ENCODE measurements at regions not wholly inside any gene's neighbourhood (a gene's known extent, or its start where the extent isn't known, plus 50 kb on each side); places are given as distances from the start of the nearest gene placed in this dataset.
A peak's percentile ranks its signal among the peaks of the same experiment; 100 is the strongest.
"Not testable (repeated sequence)": the region's sequence is repeated elsewhere in the genome, so short reads cannot be mapped to it uniquely, and the experiment has no call there.

DNA sequence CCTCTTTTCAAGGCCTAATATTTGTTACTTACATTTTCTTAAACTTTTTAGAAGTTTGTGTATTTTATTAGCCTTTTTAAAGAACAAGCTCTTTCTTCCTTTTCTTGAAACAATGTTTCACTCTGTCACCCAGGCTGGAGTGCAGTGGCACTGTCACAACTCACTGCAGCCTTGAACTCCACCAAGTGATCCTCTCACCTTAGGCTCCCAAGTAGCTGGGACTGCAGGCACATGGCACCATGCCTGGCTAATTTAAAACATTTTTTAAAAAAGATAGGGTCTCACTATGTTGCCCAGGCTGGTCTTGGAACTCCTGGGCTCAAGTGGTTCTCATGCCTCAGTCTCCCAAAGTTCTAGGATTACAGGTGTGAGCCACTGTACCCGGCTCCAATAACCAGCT lies 192.2 kb upstream of the SPRY2 start:
- no peak for DNase-seq

GRCh38 chr13:80530902-80531301 lies 190.0 kb upstream of the SPRY2 start:
- intact Hi-C loops (cut with DNase I), result no loop called here

More for the DNA sequence above, 192.2 kb upstream of the SPRY2 start:
- intact Hi-C loops (cut with DNase I), result no loop called here

GRCh38 chr13:80530191-80530590 lies 189.3 kb upstream of the SPRY2 start:
- intact Hi-C loops (cut with DNase I), result no loop called here
- DNase-seq, result no peak

More at GRCh38 chr13:80530902-80531301, 190.0 kb upstream of the SPRY2 start:
- DNase-seq, result no peak

DNA sequence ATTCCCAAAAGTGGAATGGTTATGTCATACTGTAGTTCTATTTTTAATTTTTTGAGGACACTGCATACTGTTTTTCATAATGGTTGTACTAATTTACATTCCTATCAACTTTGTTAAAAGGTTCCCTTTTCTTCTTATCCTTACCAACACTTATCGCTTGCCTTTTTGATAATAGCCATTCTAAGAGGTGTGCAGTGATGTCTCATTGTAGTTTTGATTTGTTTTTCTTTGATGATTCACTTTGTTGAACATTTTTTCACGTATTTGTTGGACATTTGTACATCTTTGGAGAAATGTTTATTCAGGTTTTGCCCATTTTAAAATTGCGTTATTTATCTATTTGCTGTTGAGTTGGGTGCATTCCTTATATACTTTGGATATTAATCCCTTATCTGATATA lies 188.8 kb upstream of the SPRY2 start:
- intact Hi-C loops (cut with DNase I), result no loop called here
- DNase-seq, result no peak

- no peak for DNase-seq
- intact Hi-C loops (cut with DNase I), result no loop called here
These were observed 187.8 kb upstream of the SPRY2 start for GRCh38 chr13:80528733-80529132.

- intact Hi-C loops (cut with DNase I), result no loop called here
- no peak for DNase-seq
These were observed 186.5 kb upstream of the SPRY2 start for GRCh38 chr13:80527400-80527799.

- intact Hi-C loops (cut with DNase I), result no loop called here
- peak in 4 of 42 donors; percentile 0 to 17 (median 10) for DNase-seq
These were observed 183.7 kb upstream of the SPRY2 start for GRCh38 chr13:80524447-80525215.

DNA sequence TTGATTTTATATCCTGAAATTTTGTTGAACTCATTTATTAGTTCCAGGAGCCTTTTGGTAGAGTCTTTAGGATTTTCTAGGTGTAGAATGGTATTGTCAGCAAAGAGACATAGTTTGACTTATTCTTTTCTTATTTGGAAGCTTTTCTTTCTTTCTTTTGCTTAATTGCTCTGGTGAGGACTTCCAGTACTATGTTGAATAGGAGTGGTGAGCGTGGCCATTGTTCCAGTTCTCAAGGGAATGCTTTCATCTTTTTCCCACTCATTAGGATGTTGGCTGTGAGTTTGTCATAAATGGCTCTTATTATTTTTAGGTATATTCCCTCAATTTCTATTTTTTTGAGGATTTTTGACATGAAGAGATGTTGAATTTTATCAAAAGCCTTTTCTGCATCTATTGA lies 182.2 kb upstream of the SPRY2 start:
- DNase-seq, result no peak
- intact Hi-C loops (cut with DNase I), result no loop called here

GRCh38 chr13:80522463-80522862 lies 181.5 kb upstream of the SPRY2 start:
- intact Hi-C loops (cut with DNase I); DNase-seq: not testable (repeated sequence)

- no peak for DNase-seq
- intact Hi-C loops (cut with DNase I), result no loop called here
These were observed 176.0 kb upstream of the SPRY2 start for GRCh38 chr13:80516818-80517348.

DNA sequence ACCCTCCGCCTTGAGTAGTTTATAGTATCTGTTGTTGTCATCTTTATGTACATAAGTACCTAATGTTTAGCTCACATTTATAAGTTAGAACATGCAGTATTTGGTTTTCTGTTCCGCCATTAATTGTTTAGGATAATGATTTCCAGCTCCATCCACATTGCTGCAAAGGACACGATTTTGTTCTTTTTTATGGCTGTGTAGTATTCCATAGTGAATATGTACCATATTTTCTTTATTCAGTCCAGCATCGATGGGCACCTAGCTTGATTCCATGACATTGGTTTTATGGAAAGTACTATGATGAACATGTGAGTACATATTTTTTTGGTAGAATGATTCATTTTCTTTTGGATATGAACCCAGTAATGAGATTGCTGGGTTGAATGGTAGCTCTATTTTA lies 174.4 kb upstream of the SPRY2 start:
- DNase-seq, result no peak
- intact Hi-C loops (cut with DNase I), result no loop called here

DNA sequence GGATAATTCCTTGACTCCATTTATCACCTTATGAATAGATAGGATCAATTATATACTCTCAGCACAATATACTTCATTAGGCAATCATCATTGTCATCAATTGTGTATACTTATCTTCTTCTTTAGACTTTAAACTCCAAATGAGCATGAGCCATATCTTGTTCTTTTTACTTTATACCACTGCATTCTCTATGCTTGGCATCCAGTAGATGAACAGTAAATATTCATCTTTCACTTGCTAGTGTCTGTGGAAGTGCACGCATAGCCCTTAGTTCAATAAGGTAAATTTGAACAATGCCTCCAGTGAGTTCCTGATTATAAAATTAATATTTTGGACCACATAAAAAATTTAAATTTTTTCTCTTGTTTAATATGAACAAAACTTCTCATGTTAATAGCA lies 172.3 kb upstream of the SPRY2 start:
- intact Hi-C loops (cut with DNase I), result no loop called here

GRCh38 chr13:80510686-80511085 lies 169.8 kb upstream of the SPRY2 start:
- no peak for DNase-seq
- intact Hi-C loops (cut with DNase I), result no loop called here

More for the DNA sequence above, 172.3 kb upstream of the SPRY2 start:
- no peak for DNase-seq

DNA sequence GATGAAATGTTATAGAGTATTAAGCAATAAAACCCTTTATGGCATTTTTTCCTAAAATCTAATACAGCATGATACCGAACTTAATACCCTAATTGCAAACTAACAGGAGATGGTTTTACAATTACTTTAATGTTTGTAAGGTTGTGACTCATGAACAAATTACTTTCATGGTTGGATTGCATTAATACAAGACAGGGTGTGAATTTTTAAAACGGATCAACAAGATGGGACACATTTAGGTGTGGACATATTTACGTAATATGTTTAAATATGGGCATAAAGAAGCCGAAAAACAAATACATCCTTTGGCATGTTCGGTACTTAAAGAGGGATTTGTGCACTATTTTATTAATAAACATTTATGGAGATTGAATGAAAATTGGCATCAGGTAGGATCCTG lies 168.3 kb upstream of the SPRY2 start:
- intact Hi-C loops (cut with DNase I), result no loop called here
- no peak for DNase-seq

- intact Hi-C loops (cut with DNase I), result no loop called here
These were observed 167.1 kb upstream of the SPRY2 start for GRCh38 chr13:80508031-80508430.

GRCh38 chr13:80504453-80504852 lies 163.5 kb upstream of the SPRY2 start:
- no peak for DNase-seq
- intact Hi-C loops (cut with DNase I), result no loop called here

More at GRCh38 chr13:80508031-80508430, 167.1 kb upstream of the SPRY2 start:
- no peak for DNase-seq

DNA sequence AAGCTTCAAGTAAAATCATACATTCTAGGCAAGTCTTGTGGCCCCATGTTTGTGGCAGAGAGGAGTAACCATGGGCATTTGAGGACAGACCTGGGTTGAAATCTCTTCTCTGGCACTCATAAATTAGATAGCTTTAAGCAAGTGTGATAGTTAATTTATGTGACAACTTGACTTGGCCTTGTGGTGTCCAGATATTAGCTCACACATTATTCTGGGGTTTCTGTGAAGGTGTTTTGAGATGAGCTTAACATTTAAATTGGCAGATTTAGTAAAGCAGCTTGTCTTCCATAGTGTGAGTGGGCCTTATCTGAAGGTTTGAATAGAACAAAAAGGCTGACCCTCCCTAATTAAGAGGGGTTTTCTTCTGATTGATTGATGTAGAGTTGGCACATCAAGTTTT lies 161.4 kb upstream of the SPRY2 start:
- no peak for DNase-seq
- intact Hi-C loops (cut with DNase I), result no loop called here

DNA sequence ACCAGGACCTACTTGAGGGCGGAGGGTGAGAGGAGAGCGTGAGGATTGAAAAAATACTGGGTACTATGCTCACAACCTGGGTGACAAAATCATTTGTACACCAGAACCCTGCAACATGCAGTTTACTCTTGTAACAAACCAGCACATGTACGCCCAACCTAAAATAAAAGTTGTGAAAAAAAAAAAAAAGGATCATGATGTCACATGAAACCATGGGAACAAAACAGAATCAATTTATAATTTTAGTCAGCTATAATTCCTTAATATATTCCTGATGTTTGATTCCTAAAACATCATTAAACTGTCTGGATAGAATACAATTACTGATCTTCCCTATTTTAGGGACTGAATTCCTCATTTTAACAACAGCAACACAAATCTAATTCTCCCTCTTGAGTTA lies 160.6 kb upstream of the SPRY2 start:
- intact Hi-C loops (cut with DNase I), result no loop called here
- DNase-seq, result no peak

- intact Hi-C loops (cut with DNase I), result no loop called here
- no peak for DNase-seq
These were observed 158.8 kb upstream of the SPRY2 start for GRCh38 chr13:80499536-80500290.

GRCh38 chr13:80498433-80498832 lies 157.5 kb upstream of the SPRY2 start:
- intact Hi-C loops (cut with DNase I), result no loop called here
- no peak for DNase-seq
